Neural crest cell (in vitro differentiated cells): ENCODE measurements at regions not wholly inside any gene's neighbourhood (a gene's known extent, or its start where the extent isn't known, plus 50 kb on each side); places are given as distances from the start of the nearest gene placed in this dataset.

Experiments
- DNase-seq: peaks from one replicate; pipeline ENCODE4 v3.0.0; 2021; ENCODE audit warnings: low read depth, mixed read lengths, low spot score
- H3K27ac Mint-ChIP-seq: one replicate; pipeline ENCODE4 v1.8.0; 2021; ENCODE audit warnings: mild to moderate bottlenecking, mixed read lengths; ENCODE audit not compliant: unreplicated experiment
- H3K27me3 Mint-ChIP-seq: 2 replicates; pipeline ENCODE4 v1.8.0; 2021; ENCODE audit warnings: low read depth, mild to moderate bottlenecking, mixed read lengths
- H3K36me3 Mint-ChIP-seq: 2 replicates; pipeline ENCODE4 v1.8.0; 2021; ENCODE audit warnings: low read depth, mild to moderate bottlenecking, mixed read lengths
- H3K4me1 Mint-ChIP-seq: 2 replicates; pipeline ENCODE4 v1.8.0; 2021; ENCODE audit warnings: mixed read lengths
- H3K4me3 Mint-ChIP-seq: one replicate; pipeline ENCODE4 v1.8.0; 2021; ENCODE audit warnings: mild to moderate bottlenecking, mixed read lengths
- H3K9me3 Mint-ChIP-seq: 2 replicates; pipeline ENCODE4 v1.8.0; 2021; ENCODE audit warnings: mixed read lengths
- CTCF ChIP-seq: fragments of 200-600 bp; sonication (generic); conservative IDR thresholded peaks from 2 replicates; pipeline ENCODE4 v1.5.0; 2021; ENCODE audit warnings: antibody characterized with exemption, mild to moderate bottlenecking

DNA sequence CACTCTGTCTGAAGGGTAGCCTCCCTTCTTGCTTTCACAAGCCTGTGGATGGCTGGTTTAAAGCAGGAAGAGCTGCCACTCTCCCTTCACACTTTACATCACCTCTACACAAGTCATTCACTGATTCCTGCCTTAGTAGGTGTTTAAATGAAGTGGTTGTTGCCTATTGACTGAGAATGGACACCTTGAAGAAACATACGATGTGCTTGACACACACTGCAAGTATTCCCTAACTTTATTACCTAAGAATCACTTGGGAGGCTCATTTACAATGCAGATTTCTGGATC, 230.5 kb downstream of the PIK3R1 start:
- no peak for DNase-seq
- H3K9me3 Mint-ChIP-seq: peaks cover 3% of the 10 kb centered on the region
- H3K4me1 Mint-ChIP-seq: peaks cover 38% of the 10 kb centered on the region
- no peak overlapping the region for H3K4me3 Mint-ChIP-seq
- no peak overlapping the region for H3K27ac Mint-ChIP-seq
- H3K36me3 Mint-ChIP-seq: no peaks in the 10 kb centered on the region
- TF ChIP-seq CTCF: no peak
- no peaks in the 10 kb centered on the region for H3K27me3 Mint-ChIP-seq

DNA sequence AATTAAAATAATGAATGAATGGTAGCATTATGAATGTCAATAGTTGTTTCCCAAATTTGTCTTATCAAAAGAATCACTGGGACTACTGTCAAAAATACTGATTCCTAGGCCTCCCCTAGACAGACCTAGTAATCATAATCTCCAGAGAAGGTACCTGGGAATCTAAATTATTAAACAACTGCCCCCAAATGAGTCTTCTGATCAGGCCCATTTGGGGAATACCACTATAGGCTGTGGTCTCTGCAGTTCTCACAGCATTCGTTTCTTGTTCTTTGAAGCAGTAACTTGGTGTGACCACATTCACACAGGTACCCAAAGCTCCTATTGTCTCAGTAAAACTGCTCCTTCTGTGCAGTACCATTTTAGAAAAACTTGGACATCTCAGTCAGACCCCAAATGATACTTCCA, 230.9 kb downstream of the PIK3R1 start:
- TF ChIP-seq CTCF: no peak
- H3K36me3 Mint-ChIP-seq: no peaks in the 10 kb centered on the region
- H3K4me3 Mint-ChIP-seq: no peak overlapping the region
- H3K27ac Mint-ChIP-seq: no peak overlapping the region
- H3K27me3 Mint-ChIP-seq: no peaks in the 10 kb centered on the region
- DNase-seq: no peak
- H3K9me3 Mint-ChIP-seq: peaks cover 3% of the 10 kb centered on the region
- peaks cover 38% of the 10 kb centered on the region for H3K4me1 Mint-ChIP-seq

- Mint-ChIP-seq H3K36me3 (no peaks in the 10 kb centered on the region), H3K27me3 (no peaks in the 10 kb centered on the region)
Measured at GRCh38 chr5:68447136-68447929, 231.8 kb downstream of the PIK3R1 start.

DNA sequence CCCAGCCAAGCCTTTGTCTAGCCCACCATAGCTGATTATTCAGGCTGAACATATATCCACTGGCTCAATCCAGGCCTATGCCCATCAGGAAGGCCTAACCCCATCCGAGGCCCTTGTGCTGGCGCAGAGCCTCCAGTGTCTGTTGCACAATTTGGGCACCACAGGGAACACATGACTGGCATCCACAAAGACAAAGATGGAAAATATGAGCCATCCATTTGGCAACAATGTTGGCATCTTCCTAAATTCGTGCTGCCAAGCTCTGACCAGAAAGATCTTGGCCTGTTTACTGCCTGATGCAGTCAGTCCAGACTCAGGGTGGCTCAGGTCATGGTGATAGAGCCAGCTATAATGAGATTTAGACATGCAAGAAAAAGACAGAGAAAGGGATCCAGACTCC, 233.8 kb downstream of the PIK3R1 start:
- DNase-seq: no peak
- Mint-ChIP-seq H3K27me3 (no peaks in the 10 kb centered on the region), H3K4me1 (peaks cover 28% of the 10 kb centered on the region), H3K4me3 (no peak overlapping the region), H3K9me3 (peaks cover 14% of the 10 kb centered on the region), H3K27ac (no peak overlapping the region), H3K36me3 (peaks cover 3% of the 10 kb centered on the region)
- TF ChIP-seq CTCF: no peak

More at GRCh38 chr5:68447136-68447929, 231.8 kb downstream of the PIK3R1 start:
- Mint-ChIP-seq H3K4me3 (no peak overlapping the region), H3K27ac (no peak overlapping the region), H3K4me1 (peaks cover 38% of the 10 kb centered on the region), H3K9me3 (peaks cover 3% of the 10 kb centered on the region)
- no peak for DNase-seq
- no peak for TF ChIP-seq CTCF

DNA sequence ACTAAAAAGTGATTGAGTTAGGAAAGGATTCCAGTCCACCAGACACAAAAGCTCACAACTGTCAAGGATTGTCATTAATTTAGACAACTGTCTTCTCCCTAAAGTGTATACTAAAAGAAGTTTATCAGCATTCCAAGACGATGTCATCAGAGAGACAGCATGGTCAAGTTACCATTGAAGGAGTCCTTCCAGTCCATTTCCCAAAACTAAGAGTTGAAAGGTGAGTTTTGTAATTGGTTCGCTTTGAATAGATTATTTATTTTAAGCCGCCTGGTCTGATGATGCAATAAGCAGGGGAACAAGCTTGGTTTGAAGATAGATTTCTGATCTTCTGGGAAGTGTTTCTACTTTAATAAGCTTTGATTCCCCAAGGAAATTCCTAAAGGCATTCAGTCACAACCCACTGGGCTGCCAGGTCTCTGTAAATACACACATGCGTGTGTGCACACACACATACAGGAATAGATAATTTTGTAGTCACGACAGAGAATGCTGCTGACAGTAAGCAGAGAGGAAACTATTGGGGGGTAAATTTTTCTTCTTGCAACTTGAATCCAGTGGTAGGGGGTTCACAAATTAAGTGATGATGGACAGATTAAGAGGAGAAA, 234.8 kb downstream of the PIK3R1 start:
- H3K36me3 Mint-ChIP-seq: peaks cover 3% of the 10 kb centered on the region
- H3K27ac Mint-ChIP-seq: no peak overlapping the region
- H3K4me1 Mint-ChIP-seq: peaks cover 20% of the 10 kb centered on the region
- no peak overlapping the region for H3K4me3 Mint-ChIP-seq
- no peak for TF ChIP-seq CTCF
- DNase-seq: no peak
- H3K27me3 Mint-ChIP-seq: no peaks in the 10 kb centered on the region
- H3K9me3 Mint-ChIP-seq: peaks cover 14% of the 10 kb centered on the region
